Activated B cell treated with CpG ODN at 0.5 μM for 24 hours (primary cell): ENCODE measurements at regions not wholly inside any gene's neighbourhood (a gene's known extent, or its start where the extent isn't known, plus 50 kb on each side); places are given as distances from the start of the nearest gene placed in this dataset.

Experiments used
- ATAC-seq: fragments of 200-7000 bp; cut with Tn5 transposase; one replicate; pipeline ENCODE4 v1.10.0; 2021; ENCODE audit warnings: low read depth, mild to moderate bottlenecking, moderate library complexity
- CTCF ChIA-PET: fragments of 350-600 bp; sonication (Branson Sonifier 250); formaldehyde crosslinking; loops from one replicate; lab custom pipeline; 2021; ENCODE audit warnings: antibody characterized with exemption; lab: Charles Lee
- POLR2A ChIA-PET: fragments of 350-600 bp; sonication (Branson Sonifier 250); formaldehyde crosslinking; loops from one replicate; lab custom pipeline; 2021; ENCODE audit warnings: antibody characterized with exemption; lab: Charles Lee
- DNase-seq: peaks from one replicate; pipeline ENCODE4 v3.0.0; 2022
- H3K27ac Mint-ChIP-seq: one replicate; pipeline ENCODE4 v1.8.0; 2020; ENCODE audit warnings: mixed read lengths
- H3K27me3 Mint-ChIP-seq: one replicate; pipeline ENCODE4 v1.8.0; 2021; ENCODE audit warnings: mixed read lengths
- H3K36me3 Mint-ChIP-seq: one replicate; pipeline ENCODE4 v1.8.0; 2021; ENCODE audit warnings: low read depth, mixed read lengths
- H3K4me1 Mint-ChIP-seq: one replicate; pipeline ENCODE4 v1.8.0; 2021; ENCODE audit warnings: mixed read lengths
- H3K4me3 Mint-ChIP-seq: one replicate; pipeline ENCODE4 v1.8.0; 2020; ENCODE audit warnings: mild to moderate bottlenecking, mixed read lengths
- H3K9me3 Mint-ChIP-seq: one replicate; pipeline ENCODE4 v1.8.0; 2020; ENCODE audit warnings: mixed read lengths
- intact Hi-C: fragments of 100-400 bp; cut with micrococcal nuclease; formaldehyde crosslinking; loops from one replicate; pipeline ENCODE4 v1.15.1; 2024
- TF ChIP-seq, protein P1 (sequence below): fragments of 200-600 bp; IDR thresholded peaks from one replicate; pipeline ENCODE4 v1.8.0; 2022; ENCODE audit warnings: antibody characterized with exemption, mild to moderate bottlenecking

GRCh38 chr18:21177822-21178221, 64.2 kb upstream of the GREB1L start:
- TF ChIP-seq, protein P1, sequence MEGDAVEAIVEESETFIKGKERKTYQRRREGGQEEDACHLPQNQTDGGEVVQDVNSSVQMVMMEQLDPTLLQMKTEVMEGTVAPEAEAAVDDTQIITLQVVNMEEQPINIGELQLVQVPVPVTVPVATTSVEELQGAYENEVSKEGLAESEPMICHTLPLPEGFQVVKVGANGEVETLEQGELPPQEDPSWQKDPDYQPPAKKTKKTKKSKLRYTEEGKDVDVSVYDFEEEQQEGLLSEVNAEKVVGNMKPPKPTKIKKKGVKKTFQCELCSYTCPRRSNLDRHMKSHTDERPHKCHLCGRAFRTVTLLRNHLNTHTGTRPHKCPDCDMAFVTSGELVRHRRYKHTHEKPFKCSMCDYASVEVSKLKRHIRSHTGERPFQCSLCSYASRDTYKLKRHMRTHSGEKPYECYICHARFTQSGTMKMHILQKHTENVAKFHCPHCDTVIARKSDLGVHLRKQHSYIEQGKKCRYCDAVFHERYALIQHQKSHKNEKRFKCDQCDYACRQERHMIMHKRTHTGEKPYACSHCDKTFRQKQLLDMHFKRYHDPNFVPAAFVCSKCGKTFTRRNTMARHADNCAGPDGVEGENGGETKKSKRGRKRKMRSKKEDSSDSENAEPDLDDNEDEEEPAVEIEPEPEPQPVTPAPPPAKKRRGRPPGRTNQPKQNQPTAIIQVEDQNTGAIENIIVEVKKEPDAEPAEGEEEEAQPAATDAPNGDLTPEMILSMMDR, result no peak
- H3K4me3 Mint-ChIP-seq, result no peak overlapping the region
- no peaks in the 10 kb centered on the region for H3K36me3 Mint-ChIP-seq
- no peak overlapping the region for H3K27ac Mint-ChIP-seq
- no peaks in the 10 kb centered on the region for H3K9me3 Mint-ChIP-seq
- intact Hi-C loops, result loop anchor here (1.0 kb wide), 1 partner anchor 206 kb away; no protein-coding TSS in a partner anchor
- DNase-seq (no peak), ATAC-seq (no peak)
- no peaks in the 10 kb centered on the region for H3K4me1 Mint-ChIP-seq
- CTCF ChIA-PET, result no interaction called here
- POLR2A ChIA-PET, result no interaction called here
- H3K27me3 Mint-ChIP-seq, result no peaks in the 10 kb centered on the region

DNA sequence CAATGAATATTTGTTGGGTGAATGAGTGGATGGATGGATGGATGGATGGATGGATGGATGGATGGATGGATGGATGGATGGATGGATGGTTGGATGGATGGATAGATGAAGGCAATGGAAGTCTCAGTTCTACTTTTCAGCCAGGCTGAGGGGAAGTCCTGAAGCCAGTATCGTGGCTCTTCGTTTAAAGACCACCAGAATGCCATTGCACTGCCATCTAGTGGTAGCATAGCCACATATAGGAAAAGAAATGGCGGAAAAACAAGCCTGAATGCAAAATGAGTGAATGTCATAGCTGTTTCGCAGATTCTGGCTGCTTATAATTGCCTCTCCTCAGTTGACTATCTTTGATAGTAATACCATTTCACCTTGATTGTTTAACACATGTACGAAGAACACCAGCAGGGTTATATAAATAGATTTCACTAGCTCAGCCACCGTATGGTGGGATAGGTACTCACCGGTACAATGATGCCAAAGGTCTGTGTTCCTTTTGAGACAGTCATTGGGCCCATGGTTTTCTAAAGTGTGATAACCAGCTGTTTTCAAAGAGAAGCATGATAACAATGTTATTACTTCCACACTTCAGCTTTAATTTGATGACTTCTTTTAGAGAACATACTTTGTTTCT, 62.3 kb upstream of the GREB1L start:
- POLR2A ChIA-PET, result no interaction called here
- Mint-ChIP-seq H3K4me1 (no peaks in the 10 kb centered on the region), H3K27ac (no peak overlapping the region), H3K27me3 (no peaks in the 10 kb centered on the region), H3K4me3 (no peak overlapping the region), H3K36me3 (no peaks in the 10 kb centered on the region), H3K9me3 (no peaks in the 10 kb centered on the region)
- ATAC-seq (peak; percentile 57), DNase-seq (no peak)
- CTCF ChIA-PET, result interaction anchor here (0.6 to 1.9 kb wide), 12 partner anchors 8 to 213 kb away, joined by 3 to 7 read pairs (median 4); no protein-coding TSS in a partner anchor
- TF ChIP-seq, protein P1, result no peak
- intact Hi-C loops, result no loop called here

DNA sequence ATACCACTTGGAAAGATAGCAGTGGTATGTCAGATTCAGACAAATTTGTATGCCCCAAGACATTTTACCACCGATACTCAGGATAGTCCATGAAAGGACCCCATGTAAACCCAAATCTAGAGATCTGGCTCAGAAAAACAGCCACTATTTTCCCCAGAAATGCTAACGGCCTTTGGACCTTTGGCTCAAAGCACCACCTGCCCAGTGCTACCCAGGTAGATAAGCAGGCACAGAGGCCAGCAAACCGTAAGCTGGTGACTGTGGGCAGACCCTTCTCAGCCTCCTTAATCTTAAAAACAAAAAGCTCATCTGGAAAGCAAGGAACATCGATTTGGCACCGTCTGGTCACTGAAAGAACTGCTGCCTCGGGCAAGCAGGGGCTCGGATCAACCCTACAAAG, 61.4 kb upstream of the GREB1L start:
- H3K27ac Mint-ChIP-seq, result no peak overlapping the region
- ATAC-seq, result no peak

DNA sequence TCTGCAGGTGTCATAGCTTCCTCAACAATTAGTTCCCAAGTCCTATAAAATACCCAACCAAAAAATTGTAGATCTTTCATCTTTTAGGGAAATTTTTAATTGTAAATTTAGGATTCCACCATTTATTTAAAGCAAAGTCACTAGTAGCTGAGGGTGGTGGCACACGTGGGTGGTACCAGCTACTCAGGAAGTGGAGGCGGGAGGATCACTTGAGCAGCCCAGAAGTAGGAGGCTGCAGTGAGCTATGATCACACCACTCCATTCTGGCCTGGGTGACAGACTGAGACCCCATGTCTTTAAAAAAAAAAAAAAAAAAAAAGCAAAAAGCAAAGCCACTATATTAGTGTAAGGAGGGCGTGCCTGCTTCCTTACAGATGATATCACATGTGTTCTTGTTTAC, 60.3 kb upstream of the GREB1L start:
- Mint-ChIP-seq H3K27ac (no peak overlapping the region), H3K4me3 (no peak overlapping the region), H3K9me3 (no peaks in the 10 kb centered on the region), H3K27me3 (no peaks in the 10 kb centered on the region), H3K4me1 (no peaks in the 10 kb centered on the region), H3K36me3 (no peaks in the 10 kb centered on the region)
- DNase-seq (no peak), ATAC-seq (no peak)
- TF ChIP-seq, protein P1, result no peak
- intact Hi-C loops, result no loop called here
- ChIA-PET POLR2A (no interaction called here), CTCF (interaction anchor here (1.2 to 1.3 kb wide), 2 partner anchors 10 to 211 kb away, joined by 3 to 4 read pairs; no protein-coding TSS in a partner anchor)

More for the DNA sequence above, 61.4 kb upstream of the GREB1L start:
- Mint-ChIP-seq H3K4me3 (no peak overlapping the region), H3K9me3 (no peaks in the 10 kb centered on the region), H3K4me1 (no peaks in the 10 kb centered on the region), H3K36me3 (no peaks in the 10 kb centered on the region), H3K27me3 (no peaks in the 10 kb centered on the region)
- TF ChIP-seq, protein P1, result no peak
- intact Hi-C loops, result no loop called here
- CTCF ChIA-PET, result interaction anchor here (0.9 to 1.4 kb wide), 4 partner anchors 9 to 209 kb away, joined by 3 to 6 read pairs (median 4); no protein-coding TSS in a partner anchor
- POLR2A ChIA-PET, result no interaction called here
- DNase-seq, result no peak

DNA sequence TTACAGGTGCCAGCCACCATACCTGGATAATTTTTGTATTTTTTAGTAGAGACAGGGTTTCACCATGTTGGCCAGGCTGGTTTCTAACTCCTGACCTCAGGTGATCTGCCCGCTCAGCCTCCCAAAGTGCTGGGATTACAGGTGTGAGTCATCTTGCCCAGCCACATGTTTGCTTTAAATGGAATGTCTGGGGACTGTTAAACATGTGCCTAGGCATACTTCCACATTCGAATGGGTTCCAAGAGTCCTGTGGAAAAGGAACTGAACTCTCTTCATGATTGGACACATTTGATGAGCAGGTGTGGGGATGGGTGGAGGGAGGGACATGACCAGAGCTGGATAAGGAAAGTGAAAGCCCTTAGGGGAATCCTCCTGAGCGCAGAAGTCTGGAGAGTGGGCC, 58.4 kb upstream of the GREB1L start:
- intact Hi-C loops, result no loop called here
- ATAC-seq, result no peak
- CTCF ChIA-PET, result interaction anchor here (1.0 kb wide), 1 partner anchor 10 kb away, joined by 3 read pairs; no protein-coding TSS in a partner anchor

More for the DNA sequence above, 58.4 kb upstream of the GREB1L start:
- no peaks in the 10 kb centered on the region for H3K4me1 Mint-ChIP-seq
- H3K4me3 Mint-ChIP-seq, result no peak overlapping the region
- no peaks in the 10 kb centered on the region for H3K36me3 Mint-ChIP-seq
- H3K9me3 Mint-ChIP-seq, result no peaks in the 10 kb centered on the region
- POLR2A ChIA-PET, result no interaction called here
- no peak overlapping the region for H3K27ac Mint-ChIP-seq
- TF ChIP-seq, protein P1, result no peak
- DNase-seq, result no peak
- no peaks in the 10 kb centered on the region for H3K27me3 Mint-ChIP-seq
